Tibial artery (tissue), 4 donors: ENCODE measurements at regions not wholly inside any gene's neighbourhood (a gene's known extent, or its start where the extent isn't known, plus 50 kb on each side); places are given as distances from the start of the nearest gene placed in this dataset.
"Not testable (repeated sequence)": the region's sequence is repeated elsewhere in the genome, so short reads cannot be mapped to it uniquely, and the experiment has no call there.

ENCODE experiments used
- DNase-seq, 2 donors: peaks; one replicate each; pipeline ENCODE4 v3.0.0-alpha.2; 2019
- H3K27ac ChIP-seq, 2 donors: fragments of 200-600 bp; sonication (generic) in 1 of 2; 1 replicate in 1 of 2; 2 replicates in 1 of 2; pipeline ENCODE4 v1.5.1; 2018 to 2019; ENCODE audit warnings: mild to moderate bottlenecking in 1 of 2
- H3K27me3 ChIP-seq, 2 donors: fragments of 200-600 bp; sonication (generic) in 1 of 2; one replicate each; pipeline versions ENCODE4 v1.5.1 to v1.6.0; 2016 to 2019
- H3K36me3 ChIP-seq, 3 donors: fragments of 200-600 bp; sonication (generic) in 2 of 3; one replicate each; pipeline ENCODE4 v1.5.1; 2016 to 2019; ENCODE audit warnings: mild to moderate bottlenecking in 2 of 3
- H3K4me1 ChIP-seq, 4 donors: fragments of 200-600 bp; sonication (generic) in 2 of 4; 1 replicate in 3 of 4; 2 replicates in 1 of 4; pipeline ENCODE4 v1.5.1; 2016 to 2019
- H3K4me3 ChIP-seq, 2 donors: fragments of 200-600 bp; sonication (generic) in 1 of 2; 1 replicate in 1 of 2; 2 replicates in 1 of 2; pipeline ENCODE4 v1.5.1; 2018 to 2019; ENCODE audit warnings: mild to moderate bottlenecking in 2 of 2
- H3K9me3 ChIP-seq, 3 donors: fragments of 200-600 bp; sonication (generic) in 1 of 3; one replicate each; pipeline ENCODE4 v1.5.1; 2016 to 2019
- CTCF ChIP-seq, 2 experiments: fragments of 200-600 bp in 1 of 2; fragments of 450-650 bp in 1 of 2; IDR thresholded peaks; one replicate each; pipeline ENCODE4 v1.5.1; 2017 to 2019; ENCODE audit warnings: antibody characterized with exemption in 2 of 2, mild to moderate bottlenecking in 1 of 2, moderate library complexity in 1 of 2
- intact Hi-C: fragments of 100-400 bp; cut with DNase I; formaldehyde crosslinking; loops from one replicate; pipeline ENCODE4 v1.15.0; 2023; ENCODE audit warnings: low total_unique reads

GRCh38 chr6:27816906-27817305 is 95.3 kb downstream of the OR2B2 start:
- intact Hi-C loops, result no loop called here
- Histone ChIP-seq H3K4me3 (no peak overlapping the region), H3K27ac (no peak overlapping the region), H3K9me3 (no peaks in the 10 kb centered on the region), H3K4me1 (peaks cover 0 to 11% (median 7%) of the 10 kb centered on the region in 4 donors), H3K36me3 (no peaks in the 10 kb centered on the region), H3K27me3 (peaks cover 0 to 35% of the 10 kb centered on the region in 2 donors)
- TF ChIP-seq CTCF (IDR thresholded peaks at IDR 0.05), result no peak
- no peak for DNase-seq

- intact Hi-C loops, result no loop called here
- no peak for TF ChIP-seq CTCF (IDR thresholded peaks at IDR 0.05)
- H3K4me1 ChIP-seq, result peaks cover 0 to 17% (median 11%) of the 10 kb centered on the region in 4 donors
- peak overlapping the region in 1 of 2 donors; percentile 38 for H3K27ac ChIP-seq
- H3K4me3 ChIP-seq, result peak overlapping the region; percentile 46 to 53
- H3K36me3 ChIP-seq, result no peaks in the 10 kb centered on the region
- H3K9me3 ChIP-seq, result no peaks in the 10 kb centered on the region
- H3K27me3 ChIP-seq, result peaks cover 0 to 26% of the 10 kb centered on the region in 2 donors
- peak in 1 of 2 donors; percentile 64 for DNase-seq
These were observed 97.4 kb downstream of the OR2B2 start for GRCh38 chr6:27814665-27815424.

GRCh38 chr6:27814415-27814664 is 97.9 kb downstream of the OR2B2 start:
- DNase-seq, H3K9me3 ChIP-seq, H3K36me3 ChIP-seq, H3K27ac ChIP-seq, intact Hi-C loops: not testable (repeated sequence)
- Histone ChIP-seq H3K27me3 (peaks cover 0 to 23% of the 10 kb centered on the region in 2 donors), H3K4me1 (peaks cover 0 to 17% (median 11%) of the 10 kb centered on the region in 4 donors), H3K4me3 (peak overlapping the region; percentile 46 to 53)

- peaks cover 0 to 23% (median 11%) of the 10 kb centered on the region in 4 donors for H3K4me1 ChIP-seq
- TF ChIP-seq CTCF (IDR thresholded peaks at IDR 0.05), result no peak
- H3K27me3 ChIP-seq, result peaks cover 0 to 12% of the 10 kb centered on the region in 2 donors
- no peaks in the 10 kb centered on the region for H3K36me3 ChIP-seq
- intact Hi-C loops, result no loop called here
- no peak overlapping the region for H3K27ac ChIP-seq
- no peak overlapping the region for H3K4me3 ChIP-seq
- DNase-seq, result no peak
- no peaks in the 10 kb centered on the region for H3K9me3 ChIP-seq
These were observed 99.2 kb downstream of the OR2B2 start for GRCh38 chr6:27812805-27813492.

GRCh38 chr6:27812078-27812804 is 100.0 kb downstream of the OR2B2 start:
- no peak for TF ChIP-seq CTCF (IDR thresholded peaks at IDR 0.05)
- DNase-seq, result no peak
- H3K36me3 ChIP-seq, result no peaks in the 10 kb centered on the region
- H3K4me3 ChIP-seq, result no peak overlapping the region
- peaks cover 0 to 24% (median 13%) of the 10 kb centered on the region in 4 donors for H3K4me1 ChIP-seq
- H3K9me3 ChIP-seq, result no peaks in the 10 kb centered on the region
- peaks cover 0 to 5% of the 10 kb centered on the region in 2 donors for H3K27me3 ChIP-seq
- intact Hi-C loops, result no loop called here
- H3K27ac ChIP-seq, result no peak overlapping the region

- Histone ChIP-seq H3K27ac (peak overlapping the region; percentile 83 to 93), H3K36me3 (no peaks in the 10 kb centered on the region), H3K9me3 (no peaks in the 10 kb centered on the region), H3K4me1 (peaks cover 0 to 32% (median 20%) of the 10 kb centered on the region in 4 donors), H3K4me3 (peak overlapping the region in 1 of 2 donors; percentile 69), H3K27me3 (no peaks in the 10 kb centered on the region)
- intact Hi-C loops, result no loop called here
- TF ChIP-seq CTCF (IDR thresholded peaks at IDR 0.05), result no peak
- no peak for DNase-seq
These were observed 100.8 kb downstream of the OR2B2 start for GRCh38 chr6:27811451-27811772.
